SK-N-SH (cell line): ENCODE measurements at regions not wholly inside any gene's neighbourhood (a gene's known extent, or its start where the extent isn't known, plus 50 kb on each side); places are given as distances from the start of the nearest gene placed in this dataset.

Source experiments
- CTCF ChIA-PET: fragments of 300-600, 350-600 bp; formaldehyde crosslinking; extraction: SDS; loops from one replicate; lab custom pipeline; 2021; lab: Yijun Ruan, JAX
- POLR2A ChIA-PET: fragments of 350-600 bp; sonication (Branson Sonifier 250); formaldehyde crosslinking; extraction: SDS; loops from one replicate; lab custom pipeline; 2020; ENCODE audit warnings: antibody characterized with exemption, inconsistent platforms; lab: Yijun Ruan, JAX
- DNase-seq: peaks from one replicate; pipeline ENCODE4 v3.0.0; 2012
- H2AFZ ChIP-seq: fragments of 200-600 bp; sonication (generic); 2 replicates; pipeline ENCODE4 v1.8.1; 2016; ENCODE audit warnings: antibody characterized with exemption, mild to moderate bottlenecking, low read depth
- H3F3A ChIP-seq: fragments of 200-600 bp; sonication (generic); replicated peaks from 2 replicates; pipeline ENCODE3; 2016; ENCODE audit warnings: antibody characterized with exemption, mild to moderate bottlenecking; ENCODE audit not compliant: insufficient read depth
- H3K27ac ChIP-seq, 2 experiments: fragments of 200-500 bp in 1 of 2; fragments of 200-600 bp in 1 of 2; sonication (Bioruptor generic) in 1 of 2; sonication (generic), shearing (Covaris generic) in 1 of 2; 2 replicates each; pipeline versions ENCODE4 v1.5.1 to v1.6.1; 2014 to 2016; ENCODE audit warnings: low read depth in 2 of 2, inconsistent platforms in 1 of 2, low read length in 1 of 2, mild to moderate bottlenecking in 1 of 2, mixed read lengths in 1 of 2
- H3K27me3 ChIP-seq: fragments of 200-600 bp; sonication (generic), shearing (Covaris generic); 2 replicates; pipeline ENCODE4 v1.6.1; 2016; ENCODE audit warnings: mixed run types; ENCODE audit not compliant: insufficient read depth
- H3K36me3 ChIP-seq, 2 experiments: fragments of 200-500 bp in 1 of 2; fragments of 200-600 bp in 1 of 2; sonication (Bioruptor generic) in 1 of 2; sonication (generic) in 1 of 2; replicated peaks in 1 of 2; 2 replicates each; pipeline versions ENCODE3 to v1.5.1; 2014 to 2016; ENCODE audit warnings: low read length in 1 of 2, mild to moderate bottlenecking in 1 of 2; ENCODE audit not compliant: insufficient read depth in 2 of 2, control insufficient read depth in 1 of 2
- H3K4me1 ChIP-seq, 2 experiments: fragments of 200-500 bp in 1 of 2; fragments of 200-600 bp in 1 of 2; sonication (Bioruptor generic) in 1 of 2; sonication (generic), shearing (Covaris generic) in 1 of 2; 2 replicates each; pipeline versions ENCODE4 v1.5.1 to v1.6.1; 2014 to 2016; ENCODE audit warnings: low read depth in 1 of 2, low read length in 1 of 2, mixed run types in 1 of 2; ENCODE audit not compliant: insufficient read depth in 2 of 2, control insufficient read depth in 1 of 2
- H3K4me2 ChIP-seq: fragments of 200-600 bp; sonication (generic), shearing (Covaris generic); 2 replicates; pipeline ENCODE4 v1.6.1; 2017; ENCODE audit warnings: mixed run types
- H3K4me3 ChIP-seq, 2 experiments: fragments of 200-500 bp in 1 of 2; fragments of 200-600 bp in 1 of 2; sonication (Bioruptor generic) in 1 of 2; sonication (generic), shearing (Covaris generic) in 1 of 2; 2 replicates each; pipeline versions ENCODE4 v1.5.1 to v1.8.1; 2014 to 2016; ENCODE audit warnings: low read depth in 2 of 2, inconsistent platforms in 1 of 2, low read length in 1 of 2, mild to moderate bottlenecking in 1 of 2, mixed read lengths in 1 of 2, moderate library complexity in 1 of 2
- H3K79me2 ChIP-seq: fragments of 200-600 bp; sonication (generic); 2 replicates; pipeline ENCODE4 v1.8.1; 2017; ENCODE audit warnings: mild to moderate bottlenecking; ENCODE audit not compliant: insufficient read depth
- H3K9ac ChIP-seq: fragments of 200-600 bp; sonication (generic); 2 replicates; pipeline ENCODE4 v1.6.1; 2017; ENCODE audit warnings: mixed run types
- H3K9me2 ChIP-seq: fragments of 200-600 bp; sonication (generic); 2 replicates; pipeline ENCODE4 v1.6.1; 2017; ENCODE audit warnings: mixed run types
- H3K9me3 ChIP-seq: fragments of 200-600 bp; sonication (generic); 2 replicates; pipeline ENCODE4 v1.6.1; 2017; ENCODE audit warnings: mixed run types, mild to moderate bottlenecking, moderate library complexity
- H4K20me1 ChIP-seq: fragments of 200-600 bp; sonication (generic); 2 replicates; pipeline ENCODE4 v1.6.1; 2017; ENCODE audit warnings: mild to moderate bottlenecking, mixed run types; ENCODE audit not compliant: insufficient read depth
- CHD2 ChIP-seq: fragments of 150-350 bp; IDR thresholded peaks from 2 replicates; pipeline ENCODE4 v1.6.1; 2018; ENCODE audit warnings: low read length; ENCODE audit not compliant: partially characterized antibody
- EP300 ChIP-seq, 2 experiments: IDR thresholded peaks; 2 replicates each; pipeline versions ENCODE4 v1.4.0 to v1.6.1; 2012; ENCODE audit warnings: borderline replicate concordance in 1 of 2, low read depth in 1 of 2, low read length in 1 of 2
- FOXM1 ChIP-seq: IDR thresholded peaks from 2 replicates; pipeline ENCODE4 v1.4.0; 2012; ENCODE audit warnings: low read depth, mild to moderate bottlenecking
- GATA2 ChIP-seq: sonication (generic); formaldehyde crosslinking; IDR thresholded peaks from 2 replicates; pipeline ENCODE4 v1.5.0; 2020; ENCODE audit warnings: mild to moderate bottlenecking, missing genetic modification reagents
- NFIC ChIP-seq: IDR thresholded peaks from 2 replicates; pipeline ENCODE4 v1.4.0; 2012; ENCODE audit warnings: borderline replicate concordance
- NRF1 ChIP-seq: IDR thresholded peaks from 2 replicates; pipeline ENCODE4 v1.6.1; 2012; ENCODE audit warnings: low read depth, mild to moderate bottlenecking, low read length
- PBX3 ChIP-seq: IDR thresholded peaks from 2 replicates; pipeline ENCODE4; 2012
- POLR2AphosphoS5 ChIP-seq: IDR thresholded peaks from 2 replicates; pipeline ENCODE4 v1.6.1; 2012; ENCODE audit warnings: low read depth, low read length
- RXRA ChIP-seq: IDR thresholded peaks from 2 replicates; pipeline ENCODE4 v1.4.0; 2012; ENCODE audit warnings: low read depth, mild to moderate bottlenecking, borderline replicate concordance
- SMC3 ChIP-seq: IDR thresholded peaks from 2 replicates; pipeline ENCODE4 v1.6.1; 2012; ENCODE audit warnings: low read depth, low read length, improper control_type of control experiment
- TCF12 ChIP-seq: IDR thresholded peaks from 2 replicates; pipeline ENCODE4 v1.4.0; 2012
- TEAD4 ChIP-seq: IDR thresholded peaks from 2 replicates; pipeline ENCODE4 v1.4.0; 2012; ENCODE audit warnings: mild to moderate bottlenecking, borderline replicate concordance; ENCODE audit not compliant: insufficient read depth
- USF1 ChIP-seq: IDR thresholded peaks from 2 replicates; pipeline ENCODE4 v1.4.0; 2012; ENCODE audit warnings: low read depth, borderline replicate concordance
- WGBS: methylation state at CpG from one replicate; pipeline ENCODE4 v1.1.6; 2017; ENCODE audit warnings: low lambda C conversion rate; 5-methylcytosine and 5-hydroxymethylcytosine counted together
- TF ChIP-seq, protein P1 (sequence below): fragments of 150-350 bp; IDR thresholded peaks from 2 replicates; pipeline ENCODE4 v1.6.1; 2016; ENCODE audit warnings: mild to moderate bottlenecking, low read depth, low read length
- TF ChIP-seq, protein P2 (sequence below): IDR thresholded peaks from 2 replicates; pipeline ENCODE4 v1.6.1; 2012; ENCODE audit warnings: mild to moderate bottlenecking, low read depth, low read length, moderate library complexity
- TF ChIP-seq, protein P3 (sequence below): IDR thresholded peaks from 2 replicates; pipeline ENCODE4 v1.4.0; 2012; ENCODE audit warnings: low read depth, borderline replicate concordance

- CTCF ChIA-PET = interaction anchor here (0.6 to 1.5 kb wide), 2 partner anchors 33 to 116 kb away, joined by 3 to 6 read pairs; no protein-coding TSS in a partner anchor
- Histone ChIP-seq H3K4me1 (no peaks in the 10 kb centered on the region), H3F3A (no peaks in the 10 kb centered on the region), H3K4me2 (no peak overlapping the region), H3K36me3 (no peaks in the 10 kb centered on the region), H3K9me2 (no peaks in the 10 kb centered on the region), H3K27ac (no peak overlapping the region), H2AFZ (no peak overlapping the region), H3K79me2 (no peaks in the 10 kb centered on the region), H4K20me1 (no peaks in the 10 kb centered on the region), H3K9me3 (no peaks in the 10 kb centered on the region), H3K9ac (no peak overlapping the region), H3K4me3 (no peak overlapping the region), H3K27me3 (no peaks in the 10 kb centered on the region)
- WGBS = 32% methylated on average over 5 of the region's 5 CpGs
- POLR2A ChIA-PET = no interaction called here
- TF ChIP-seq RXRA (no peak), PBX3 (no peak), USF1 (no peak), SMC3 (no peak), EP300 (IDR thresholded peaks at IDR 0.05; ENCODE audit: borderline replicate concordance in 1 of 2, low read depth in 1 of 2, low read length in 1 of 2) (no peak), CHD2 (no peak)
- TF ChIP-seq, protein P1, sequence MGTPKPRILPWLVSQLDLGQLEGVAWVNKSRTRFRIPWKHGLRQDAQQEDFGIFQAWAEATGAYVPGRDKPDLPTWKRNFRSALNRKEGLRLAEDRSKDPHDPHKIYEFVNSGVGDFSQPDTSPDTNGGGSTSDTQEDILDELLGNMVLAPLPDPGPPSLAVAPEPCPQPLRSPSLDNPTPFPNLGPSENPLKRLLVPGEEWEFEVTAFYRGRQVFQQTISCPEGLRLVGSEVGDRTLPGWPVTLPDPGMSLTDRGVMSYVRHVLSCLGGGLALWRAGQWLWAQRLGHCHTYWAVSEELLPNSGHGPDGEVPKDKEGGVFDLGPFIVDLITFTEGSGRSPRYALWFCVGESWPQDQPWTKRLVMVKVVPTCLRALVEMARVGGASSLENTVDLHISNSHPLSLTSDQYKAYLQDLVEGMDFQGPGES = no peak
- no peak for DNase-seq
Measured at GRCh38 chr6:168240160-168240559, 79.4 kb downstream of the DACT2 start.

- ChIA-PET POLR2A (no interaction called here), CTCF (no interaction called here)
- 62% methylated on average over 18 of the region's 21 CpGs for WGBS
- H3K27me3 ChIP-seq = no peaks in the 10 kb centered on the region
- no peak overlapping the region for H3K4me2 ChIP-seq
- no peak overlapping the region for H3K4me3 ChIP-seq
- no peaks in the 10 kb centered on the region for H4K20me1 ChIP-seq
- no peaks in the 10 kb centered on the region for H3K79me2 ChIP-seq
- DNase-seq = no peak
- no peaks in the 10 kb centered on the region for H3K36me3 ChIP-seq
- no peaks in the 10 kb centered on the region for H3K9me3 ChIP-seq
- no peaks in the 10 kb centered on the region for H3K9me2 ChIP-seq
- TF ChIP-seq, protein P2, sequence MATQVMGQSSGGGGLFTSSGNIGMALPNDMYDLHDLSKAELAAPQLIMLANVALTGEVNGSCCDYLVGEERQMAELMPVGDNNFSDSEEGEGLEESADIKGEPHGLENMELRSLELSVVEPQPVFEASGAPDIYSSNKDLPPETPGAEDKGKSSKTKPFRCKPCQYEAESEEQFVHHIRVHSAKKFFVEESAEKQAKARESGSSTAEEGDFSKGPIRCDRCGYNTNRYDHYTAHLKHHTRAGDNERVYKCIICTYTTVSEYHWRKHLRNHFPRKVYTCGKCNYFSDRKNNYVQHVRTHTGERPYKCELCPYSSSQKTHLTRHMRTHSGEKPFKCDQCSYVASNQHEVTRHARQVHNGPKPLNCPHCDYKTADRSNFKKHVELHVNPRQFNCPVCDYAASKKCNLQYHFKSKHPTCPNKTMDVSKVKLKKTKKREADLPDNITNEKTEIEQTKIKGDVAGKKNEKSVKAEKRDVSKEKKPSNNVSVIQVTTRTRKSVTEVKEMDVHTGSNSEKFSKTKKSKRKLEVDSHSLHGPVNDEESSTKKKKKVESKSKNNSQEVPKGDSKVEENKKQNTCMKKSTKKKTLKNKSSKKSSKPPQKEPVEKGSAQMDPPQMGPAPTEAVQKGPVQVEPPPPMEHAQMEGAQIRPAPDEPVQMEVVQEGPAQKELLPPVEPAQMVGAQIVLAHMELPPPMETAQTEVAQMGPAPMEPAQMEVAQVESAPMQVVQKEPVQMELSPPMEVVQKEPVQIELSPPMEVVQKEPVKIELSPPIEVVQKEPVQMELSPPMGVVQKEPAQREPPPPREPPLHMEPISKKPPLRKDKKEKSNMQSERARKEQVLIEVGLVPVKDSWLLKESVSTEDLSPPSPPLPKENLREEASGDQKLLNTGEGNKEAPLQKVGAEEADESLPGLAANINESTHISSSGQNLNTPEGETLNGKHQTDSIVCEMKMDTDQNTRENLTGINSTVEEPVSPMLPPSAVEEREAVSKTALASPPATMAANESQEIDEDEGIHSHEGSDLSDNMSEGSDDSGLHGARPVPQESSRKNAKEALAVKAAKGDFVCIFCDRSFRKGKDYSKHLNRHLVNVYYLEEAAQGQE = no peak
- TF ChIP-seq FOXM1 (no peak), GATA2 (CRISPR knock-in tag) (no peak), RXRA (no peak), TCF12 (no peak), SMC3 (no peak), POLR2AphosphoS5 (no peak), PBX3 (no peak), NFIC (no peak), NRF1 (no peak), TEAD4 (no peak), EP300 (IDR thresholded peaks at IDR 0.05; ENCODE audit: borderline replicate concordance in 1 of 2, low read depth in 1 of 2, low read length in 1 of 2) (no peak)
- TF ChIP-seq, protein P3, sequence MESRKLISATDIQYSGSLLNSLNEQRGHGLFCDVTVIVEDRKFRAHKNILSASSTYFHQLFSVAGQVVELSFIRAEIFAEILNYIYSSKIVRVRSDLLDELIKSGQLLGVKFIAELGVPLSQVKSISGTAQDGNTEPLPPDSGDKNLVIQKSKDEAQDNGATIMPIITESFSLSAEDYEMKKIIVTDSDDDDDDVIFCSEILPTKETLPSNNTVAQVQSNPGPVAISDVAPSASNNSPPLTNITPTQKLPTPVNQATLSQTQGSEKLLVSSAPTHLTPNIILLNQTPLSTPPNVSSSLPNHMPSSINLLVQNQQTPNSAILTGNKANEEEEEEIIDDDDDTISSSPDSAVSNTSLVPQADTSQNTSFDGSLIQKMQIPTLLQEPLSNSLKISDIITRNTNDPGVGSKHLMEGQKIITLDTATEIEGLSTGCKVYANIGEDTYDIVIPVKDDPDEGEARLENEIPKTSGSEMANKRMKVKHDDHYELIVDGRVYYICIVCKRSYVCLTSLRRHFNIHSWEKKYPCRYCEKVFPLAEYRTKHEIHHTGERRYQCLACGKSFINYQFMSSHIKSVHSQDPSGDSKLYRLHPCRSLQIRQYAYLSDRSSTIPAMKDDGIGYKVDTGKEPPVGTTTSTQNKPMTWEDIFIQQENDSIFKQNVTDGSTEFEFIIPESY = no peak
- H3K4me1 ChIP-seq = no peaks in the 10 kb centered on the region
- H3F3A ChIP-seq = no peaks in the 10 kb centered on the region
- H3K9ac ChIP-seq = no peak overlapping the region
- H3K27ac ChIP-seq = no peak overlapping the region
- no peak overlapping the region for H2AFZ ChIP-seq
Measured at GRCh38 chr6:168239044-168239773, 80.4 kb downstream of the DACT2 start.
